ENCODE measurements at regions not wholly inside any gene's neighbourhood (a gene's known extent, or its start where the extent isn't known, plus 50 kb on each side); places are given as distances from the start of the nearest gene placed in this dataset.

DNA sequence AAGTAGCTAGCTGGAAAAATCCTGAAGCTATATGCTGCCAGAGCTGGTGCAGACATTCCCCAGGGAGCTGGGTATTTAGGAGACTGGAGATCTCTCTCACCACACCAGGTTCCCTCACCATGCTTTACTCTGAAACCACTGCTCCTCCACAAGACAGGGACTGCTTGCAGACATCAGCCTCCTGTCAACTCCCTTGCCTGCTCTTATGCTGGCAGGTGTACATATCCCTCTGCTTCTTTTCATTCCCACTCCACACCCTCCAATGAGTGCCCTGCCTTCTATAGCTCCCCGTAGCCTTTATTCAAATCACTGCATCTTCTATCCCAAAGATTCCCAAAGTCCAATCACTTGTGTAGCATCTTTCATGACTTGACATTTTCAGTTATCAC lies 380.7 kb downstream of the NFIB start:
- DNase-seq, result no peak
- no peaks in the 10 kb centered on the region for H3K4me1 ChIP-seq
- TF ChIP-seq POLR2A (IDR thresholded peaks at IDR 0.05) (no peak), CTCF (IDR thresholded peaks at IDR 0.05) (no peak)

DNA sequence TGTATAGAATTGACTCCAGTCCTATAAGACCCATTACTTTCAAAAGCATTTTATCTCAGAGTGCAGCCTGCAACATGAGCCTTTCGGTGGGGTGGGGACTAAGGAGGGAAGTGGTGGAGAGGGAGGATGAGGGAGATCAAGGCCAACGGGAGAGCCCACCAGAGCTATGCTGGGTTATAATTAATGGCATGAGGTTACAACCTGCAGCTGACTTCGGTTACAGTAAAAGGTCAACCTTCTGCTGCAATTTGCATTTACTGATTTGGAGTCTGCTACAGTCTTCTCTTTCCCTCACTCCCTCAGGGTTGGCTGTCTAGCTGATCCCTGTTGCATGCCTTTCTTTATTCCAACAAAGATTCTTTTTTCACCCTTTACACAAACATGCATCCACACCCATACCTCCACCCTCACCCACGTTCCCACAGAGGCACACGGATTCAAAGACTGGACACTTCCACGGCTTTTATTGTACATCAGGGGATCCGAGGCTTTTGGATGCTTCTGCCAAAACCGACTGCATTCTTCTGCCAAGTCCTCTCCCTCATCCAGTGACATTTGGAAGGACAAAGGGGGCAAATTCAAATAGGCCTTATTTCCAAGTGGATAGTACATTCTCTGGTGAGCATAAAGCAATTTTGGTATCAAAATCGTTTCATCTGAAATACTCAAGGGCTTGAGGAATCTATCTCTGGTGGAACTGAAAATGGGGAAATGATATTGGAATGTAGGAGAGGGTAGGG lies 381.2 kb downstream of the NFIB start:
- Histone ChIP-seq H3K36me3 (no peaks in the 10 kb centered on the region), H3K4me1 (no peaks in the 10 kb centered on the region), H3K27me3 (no peaks in the 10 kb centered on the region), H3K27ac (no peak overlapping the region), H3K9me3 (no peaks in the 10 kb centered on the region), H3K4me3 (no peak overlapping the region)
- no peak for DNase-seq
- TF ChIP-seq POLR2A (IDR thresholded peaks at IDR 0.05) (no peak), CTCF (IDR thresholded peaks at IDR 0.05) (no peak)

More for the DNA sequence above, 380.7 kb downstream of the NFIB start:
- Histone ChIP-seq H3K27ac (no peak overlapping the region), H3K36me3 (no peaks in the 10 kb centered on the region), H3K27me3 (no peaks in the 10 kb centered on the region), H3K4me3 (no peak overlapping the region), H3K9me3 (no peaks in the 10 kb centered on the region)

- no peak overlapping the region for H3K27ac ChIP-seq
- TF ChIP-seq POLR2A (IDR thresholded peaks at IDR 0.05), result no peak
- no peak for TF ChIP-seq CTCF (IDR thresholded peaks at IDR 0.05)
- DNase-seq, result no peak
- H3K9me3 ChIP-seq, result no peaks in the 10 kb centered on the region
- H3K27me3 ChIP-seq, result no peaks in the 10 kb centered on the region
- H3K36me3 ChIP-seq, result no peaks in the 10 kb centered on the region
- no peak overlapping the region for H3K4me3 ChIP-seq
- H3K4me1 ChIP-seq, result no peaks in the 10 kb centered on the region
Observed at GRCh38 chr9:13929013-13929412, 384.9 kb downstream of the NFIB start.

GRCh38 chr9:13923381-13923780 lies 390.6 kb downstream of the NFIB start:
- Histone ChIP-seq H3K4me3 (no peak overlapping the region), H3K4me1 (no peaks in the 10 kb centered on the region), H3K27me3 (no peaks in the 10 kb centered on the region), H3K27ac (no peak overlapping the region), H3K36me3 (no peaks in the 10 kb centered on the region), H3K9me3 (no peaks in the 10 kb centered on the region)
- TF ChIP-seq CTCF (IDR thresholded peaks at IDR 0.05), result no peak
- TF ChIP-seq POLR2A (IDR thresholded peaks at IDR 0.05), result no peak
- DNase-seq, result no peak

DNA sequence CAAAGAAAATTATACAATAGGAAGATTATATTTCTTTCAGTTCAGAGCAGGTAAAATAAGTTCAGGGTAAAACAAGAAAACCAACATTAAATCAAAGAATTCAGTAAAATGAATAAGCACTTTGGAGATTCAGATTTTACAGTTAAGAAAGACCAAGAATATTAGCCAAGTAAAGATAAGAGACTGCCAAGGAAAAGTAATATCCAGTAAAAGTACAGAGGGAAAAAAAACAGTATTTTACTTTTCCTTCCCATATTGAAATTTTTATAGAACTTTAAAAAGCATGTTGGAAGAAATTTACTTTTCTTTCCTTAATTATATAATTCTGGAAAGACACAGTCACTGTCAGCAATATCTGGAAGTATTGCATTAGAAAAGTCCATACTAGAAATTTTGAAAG lies 393.4 kb downstream of the NFIB start:
- Histone ChIP-seq H3K4me1 (no peaks in the 10 kb centered on the region), H3K4me3 (no peak overlapping the region), H3K9me3 (no peaks in the 10 kb centered on the region), H3K27me3 (no peaks in the 10 kb centered on the region), H3K36me3 (no peaks in the 10 kb centered on the region), H3K27ac (no peak overlapping the region)
- TF ChIP-seq CTCF (IDR thresholded peaks at IDR 0.05) (no peak), POLR2A (IDR thresholded peaks at IDR 0.05) (no peak)
- no peak for DNase-seq

- Histone ChIP-seq H3K9me3 (no peaks in the 10 kb centered on the region), H3K36me3 (no peaks in the 10 kb centered on the region), H3K27ac (no peak overlapping the region), H3K4me3 (no peak overlapping the region), H3K27me3 (no peaks in the 10 kb centered on the region), H3K4me1 (no peaks in the 10 kb centered on the region)
- TF ChIP-seq POLR2A (IDR thresholded peaks at IDR 0.05), result no peak
- TF ChIP-seq CTCF (IDR thresholded peaks at IDR 0.05), result no peak
- no peak for DNase-seq
Observed at GRCh38 chr9:13919401-13919800, 394.5 kb downstream of the NFIB start.

All from Peyer's patch (tissue), 4 donors.